OCI-LY3 (cell line): ENCODE measurements at regions not wholly inside any gene's neighbourhood (a gene's known extent, or its start where the extent isn't known, plus 50 kb on each side); places are given as distances from the start of the nearest gene placed in this dataset.

Experiments used
- EZH2phosphoT487 ChIP-seq: fragments of 200-600 bp; shearing (Covaris generic); IDR thresholded peaks from 2 replicates; pipeline ENCODE4 v1.6.1; 2018; ENCODE audit warnings: antibody characterized with exemption, mixed run types, low read depth
- TF ChIP-seq, protein P1 (sequence below): fragments of 200-600, 300-600 bp; sonication (generic); IDR thresholded peaks from 2 replicates; pipeline ENCODE4 v1.5.1; 2014; ENCODE audit warnings: antibody characterized with exemption, low read length, low read depth

DNA sequence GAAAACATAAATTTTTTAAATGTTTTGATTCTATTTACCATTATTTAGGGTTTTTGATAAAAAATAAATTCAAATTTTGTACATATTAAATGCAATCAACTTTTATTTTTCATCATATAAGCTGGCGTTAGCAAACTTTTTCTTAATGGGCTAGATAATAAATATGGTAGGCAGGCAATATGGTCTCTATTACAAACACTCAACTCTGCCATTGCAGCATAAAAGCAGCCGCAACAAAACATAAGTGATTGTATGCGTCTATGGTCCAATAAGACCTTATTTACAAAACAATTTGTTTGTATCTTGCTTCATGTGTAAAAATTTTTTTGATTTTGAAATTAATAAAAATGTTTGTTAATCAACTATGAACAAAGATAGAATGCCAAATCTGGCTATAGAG lies 116.8 kb upstream of the GLI2 start:
- no peak for TF ChIP-seq EZH2phosphoT487
- TF ChIP-seq, protein P1, sequence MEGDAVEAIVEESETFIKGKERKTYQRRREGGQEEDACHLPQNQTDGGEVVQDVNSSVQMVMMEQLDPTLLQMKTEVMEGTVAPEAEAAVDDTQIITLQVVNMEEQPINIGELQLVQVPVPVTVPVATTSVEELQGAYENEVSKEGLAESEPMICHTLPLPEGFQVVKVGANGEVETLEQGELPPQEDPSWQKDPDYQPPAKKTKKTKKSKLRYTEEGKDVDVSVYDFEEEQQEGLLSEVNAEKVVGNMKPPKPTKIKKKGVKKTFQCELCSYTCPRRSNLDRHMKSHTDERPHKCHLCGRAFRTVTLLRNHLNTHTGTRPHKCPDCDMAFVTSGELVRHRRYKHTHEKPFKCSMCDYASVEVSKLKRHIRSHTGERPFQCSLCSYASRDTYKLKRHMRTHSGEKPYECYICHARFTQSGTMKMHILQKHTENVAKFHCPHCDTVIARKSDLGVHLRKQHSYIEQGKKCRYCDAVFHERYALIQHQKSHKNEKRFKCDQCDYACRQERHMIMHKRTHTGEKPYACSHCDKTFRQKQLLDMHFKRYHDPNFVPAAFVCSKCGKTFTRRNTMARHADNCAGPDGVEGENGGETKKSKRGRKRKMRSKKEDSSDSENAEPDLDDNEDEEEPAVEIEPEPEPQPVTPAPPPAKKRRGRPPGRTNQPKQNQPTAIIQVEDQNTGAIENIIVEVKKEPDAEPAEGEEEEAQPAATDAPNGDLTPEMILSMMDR = no peak
